RWPE1 (cell line): ENCODE measurements at regions not wholly inside any gene's neighbourhood (a gene's known extent, or its start where the extent isn't known, plus 50 kb on each side); places are given as distances from the start of the nearest gene placed in this dataset.

ENCODE experiments used
- CTCF ChIA-PET: fragments of 350-600 bp; sonication (Branson Sonifier 250); formaldehyde crosslinking; extraction: SDS; loops from one replicate; lab custom pipeline; 2021; lab: Yijun Ruan, JAX
- POLR2A ChIA-PET: fragments of 400-600 bp; formaldehyde crosslinking; extraction: SDS; loops from one replicate; lab custom pipeline; 2020; ENCODE audit warnings: antibody characterized with exemption; ENCODE audit not compliant: low non-redundant PET; lab: Yijun Ruan, JAX
- DNase-seq: peaks from one replicate; pipeline ENCODE4 v3.0.0; 2012; ENCODE audit warnings: low spot score
- H3K27ac ChIP-seq: fragments of 450-650 bp; 2 replicates; pipeline ENCODE4 v1.5.1; 2017
- TF ChIP-seq, protein P1 (sequence below): fragments of 450-650 bp; conservative IDR thresholded peaks from 2 replicates; pipeline ENCODE4 v1.5.1; 2017; ENCODE audit warnings: low read depth, mild to moderate bottlenecking

DNA sequence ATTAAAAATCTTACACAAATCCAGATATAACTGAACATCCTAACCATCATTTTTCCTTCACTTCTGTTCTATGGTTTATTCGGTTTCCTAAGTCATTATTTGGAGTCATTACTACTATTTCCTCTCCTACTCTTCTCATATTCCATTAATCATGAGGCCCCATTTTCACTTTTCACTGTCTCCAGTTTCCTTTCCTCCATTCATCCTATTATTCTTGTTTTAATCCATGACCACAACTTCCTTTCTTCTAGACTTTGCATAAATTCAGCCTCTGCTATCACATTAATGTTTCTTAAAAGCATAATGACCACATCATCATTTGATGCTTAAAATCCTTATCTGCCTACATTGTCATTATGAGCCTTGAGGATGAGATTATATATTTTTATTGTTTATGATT lies 555.0 kb upstream of the NDST4 start:
- CTCF ChIA-PET, result no interaction called here
- POLR2A ChIA-PET, result no interaction called here

DNA sequence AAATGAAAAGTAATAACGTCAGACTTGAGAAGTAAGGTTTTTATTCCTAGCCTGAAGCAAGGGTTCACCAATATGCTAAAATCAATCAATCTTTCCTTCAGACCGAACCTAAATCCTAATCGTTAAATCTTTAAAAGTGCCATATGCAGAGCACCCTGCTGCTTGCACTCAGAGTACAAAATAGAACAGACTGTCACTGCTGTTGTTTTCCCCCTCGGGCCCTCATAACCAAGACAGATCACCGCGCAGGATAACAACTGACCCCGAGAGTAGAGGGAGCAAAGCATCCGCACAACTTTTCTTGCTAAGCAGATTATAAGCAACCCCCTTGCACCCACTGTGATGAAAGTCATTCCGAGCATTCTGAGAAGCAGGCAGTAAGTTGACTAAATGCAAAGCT lies 550.9 kb upstream of the NDST4 start:
- H3K27ac ChIP-seq, result no peak overlapping the region
- DNase-seq, result no peak
- TF ChIP-seq, protein P1, sequence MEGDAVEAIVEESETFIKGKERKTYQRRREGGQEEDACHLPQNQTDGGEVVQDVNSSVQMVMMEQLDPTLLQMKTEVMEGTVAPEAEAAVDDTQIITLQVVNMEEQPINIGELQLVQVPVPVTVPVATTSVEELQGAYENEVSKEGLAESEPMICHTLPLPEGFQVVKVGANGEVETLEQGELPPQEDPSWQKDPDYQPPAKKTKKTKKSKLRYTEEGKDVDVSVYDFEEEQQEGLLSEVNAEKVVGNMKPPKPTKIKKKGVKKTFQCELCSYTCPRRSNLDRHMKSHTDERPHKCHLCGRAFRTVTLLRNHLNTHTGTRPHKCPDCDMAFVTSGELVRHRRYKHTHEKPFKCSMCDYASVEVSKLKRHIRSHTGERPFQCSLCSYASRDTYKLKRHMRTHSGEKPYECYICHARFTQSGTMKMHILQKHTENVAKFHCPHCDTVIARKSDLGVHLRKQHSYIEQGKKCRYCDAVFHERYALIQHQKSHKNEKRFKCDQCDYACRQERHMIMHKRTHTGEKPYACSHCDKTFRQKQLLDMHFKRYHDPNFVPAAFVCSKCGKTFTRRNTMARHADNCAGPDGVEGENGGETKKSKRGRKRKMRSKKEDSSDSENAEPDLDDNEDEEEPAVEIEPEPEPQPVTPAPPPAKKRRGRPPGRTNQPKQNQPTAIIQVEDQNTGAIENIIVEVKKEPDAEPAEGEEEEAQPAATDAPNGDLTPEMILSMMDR, result no peak
- ChIA-PET POLR2A (no interaction called here), CTCF (no interaction called here)

More for the DNA sequence above, 555.0 kb upstream of the NDST4 start:
- DNase-seq, result no peak
- no peak overlapping the region for H3K27ac ChIP-seq
- TF ChIP-seq, protein P1, result no peak

DNA sequence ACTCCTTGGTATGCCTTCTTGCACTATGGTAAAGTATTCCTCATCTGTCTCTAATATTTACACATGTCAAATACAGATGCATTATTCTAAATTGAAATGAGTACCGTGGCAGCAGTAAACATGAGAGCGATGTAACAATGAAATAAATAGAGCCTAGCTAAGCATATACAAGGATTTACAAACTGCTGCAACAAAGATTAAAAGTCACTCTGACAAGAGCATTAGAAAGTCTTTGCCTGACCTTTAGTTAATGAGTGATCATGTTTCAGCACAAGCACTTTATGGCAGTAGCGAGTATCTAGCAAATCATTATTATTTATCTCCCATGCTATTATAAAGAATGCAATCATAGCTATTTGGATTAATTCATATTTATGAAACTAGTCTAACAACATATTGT lies 547.0 kb upstream of the NDST4 start:
- TF ChIP-seq, protein P1, result no peak
- H3K27ac ChIP-seq, result no peak overlapping the region
- ChIA-PET CTCF (no interaction called here), POLR2A (no interaction called here)
- no peak for DNase-seq

DNA sequence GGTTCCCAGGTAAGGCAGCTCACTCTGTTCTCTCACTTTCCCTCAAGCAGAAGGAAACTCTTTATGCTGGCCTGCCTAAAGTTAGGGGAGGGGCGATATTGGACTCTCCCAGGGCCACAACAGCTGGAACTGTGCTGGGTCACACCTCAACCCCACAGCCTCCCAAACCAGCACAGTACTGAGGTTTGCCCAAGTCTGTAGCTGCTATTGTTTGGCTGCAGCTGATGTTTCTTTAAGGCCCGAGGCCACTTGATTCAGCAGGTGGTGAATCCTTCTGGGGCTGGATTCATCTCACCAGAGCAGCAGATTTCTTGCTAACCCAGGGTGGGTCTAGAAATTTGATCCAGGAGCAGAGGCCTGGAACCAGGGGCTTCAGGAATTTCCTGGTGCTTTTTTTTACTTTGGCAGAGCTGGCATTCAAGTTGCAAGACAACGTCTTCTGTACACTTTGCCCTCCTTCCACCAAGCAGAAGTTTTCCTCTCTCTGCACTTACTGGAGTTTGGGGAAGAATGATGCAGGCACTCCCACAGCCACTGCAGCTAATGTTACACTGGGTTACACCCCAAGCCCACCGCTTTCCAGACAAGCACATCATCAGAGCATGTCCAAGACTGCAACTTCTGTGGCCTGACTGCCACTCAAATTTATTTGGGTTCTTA lies 544.7 kb upstream of the NDST4 start:
- TF ChIP-seq, protein P1, result no peak
- no peak overlapping the region for H3K27ac ChIP-seq
- DNase-seq, result no peak
- POLR2A ChIA-PET, result no interaction called here
- CTCF ChIA-PET, result no interaction called here

DNA sequence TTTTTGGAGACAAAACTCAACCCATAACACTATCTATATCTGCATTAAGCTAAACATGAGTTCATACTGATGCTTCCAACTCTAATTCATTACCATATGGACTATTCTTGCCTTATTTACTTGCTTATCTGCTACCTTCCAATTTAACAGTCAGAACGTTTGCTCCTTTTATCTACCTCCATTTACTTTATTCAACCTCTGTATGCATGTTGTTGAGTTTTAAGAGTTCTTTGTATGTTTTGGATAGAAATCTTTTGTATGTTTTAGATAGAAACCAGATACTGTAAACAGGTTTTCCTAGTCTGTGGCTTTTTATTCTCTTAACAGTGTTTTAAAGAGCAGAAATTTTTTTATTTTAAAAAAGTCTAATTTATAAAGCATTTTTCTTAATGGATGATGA lies 542.2 kb upstream of the NDST4 start:
- CTCF ChIA-PET, result no interaction called here
- no peak overlapping the region for H3K27ac ChIP-seq
- POLR2A ChIA-PET, result no interaction called here
- TF ChIP-seq, protein P1, result no peak
- DNase-seq, result no peak

DNA sequence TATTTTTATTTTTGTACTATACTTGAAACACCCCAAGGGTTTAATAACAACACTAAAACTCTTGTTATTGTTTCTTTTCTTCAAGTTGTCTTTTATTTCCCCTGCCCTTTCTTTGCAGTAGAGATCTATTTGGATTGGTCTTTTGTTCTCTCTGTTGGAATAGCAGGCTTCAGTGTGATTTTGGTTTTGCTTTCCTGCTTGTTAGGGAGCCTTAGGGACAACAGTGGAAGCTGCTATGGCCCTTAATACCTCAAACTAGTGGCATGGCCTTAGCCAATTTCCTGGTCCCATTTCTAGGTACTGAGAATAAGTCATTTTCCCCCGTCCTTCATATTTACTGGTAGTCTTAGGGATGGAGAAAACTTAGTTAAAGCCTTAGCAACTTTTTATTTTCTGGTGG lies 535.4 kb upstream of the NDST4 start:
- ChIA-PET POLR2A (no interaction called here), CTCF (no interaction called here)
- no peak overlapping the region for H3K27ac ChIP-seq
- DNase-seq, result no peak
- TF ChIP-seq, protein P1, result no peak
